Fibroblast of lung (primary cell): ENCODE measurements at regions not wholly inside any gene's neighbourhood (a gene's known extent, or its start where the extent isn't known, plus 50 kb on each side); places are given as distances from the start of the nearest gene placed in this dataset.

Experiments used
- EZH2 ChIP-seq: IDR thresholded peaks from 2 replicates; pipeline ENCODE4 v1.5.1; 2012; ENCODE audit warnings: low read length, control low read depth, mild to moderate bottlenecking; ENCODE audit errors: missing control alignments
- TF ChIP-seq, protein P1 (sequence below), 2 donors: IDR thresholded peaks in 1 of 2; conservative IDR thresholded peaks in 1 of 2; 1 replicate in 1 of 2; 2 replicates in 1 of 2; pipeline ENCODE4 v1.5.1; 2011 to 2012; ENCODE audit warnings: low read length in 2 of 2, control low read depth in 1 of 2, inconsistent platforms in 1 of 2, low read depth in 1 of 2, mild to moderate bottlenecking in 1 of 2

DNA sequence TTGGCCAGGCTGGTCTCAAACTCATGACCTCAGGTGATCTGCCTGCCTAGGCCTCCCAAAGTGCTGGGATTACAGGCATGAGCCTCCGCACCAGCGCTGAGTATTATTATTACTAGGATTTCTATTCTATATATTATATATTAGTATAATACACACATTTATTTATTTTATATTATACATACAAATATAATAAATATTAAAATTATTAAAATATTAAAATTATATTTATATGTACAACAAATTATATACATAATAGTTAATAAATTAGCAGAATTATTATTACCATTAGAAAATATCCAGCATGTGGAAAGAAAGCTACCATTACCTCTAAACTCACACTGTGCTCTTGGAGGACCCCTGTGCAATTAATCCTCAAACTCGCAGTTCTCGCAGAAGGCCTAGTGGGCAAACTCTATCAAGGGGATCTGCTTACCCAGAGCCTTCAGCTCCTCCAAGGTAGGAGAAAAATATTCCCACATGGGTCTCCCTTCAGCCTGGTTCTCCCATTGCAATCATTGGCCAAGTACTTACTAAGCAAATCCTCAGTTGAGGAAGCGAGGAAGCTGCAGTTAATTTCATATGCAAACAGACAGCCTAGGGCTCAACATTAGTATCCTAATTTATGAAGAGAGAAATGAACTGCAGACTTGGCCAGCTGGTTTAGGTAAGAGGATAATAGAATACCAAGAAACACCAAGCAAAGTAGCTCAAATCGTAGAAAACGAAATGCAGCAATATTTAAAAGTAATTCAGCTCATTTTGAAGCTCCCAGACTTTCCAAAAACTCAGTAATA, 241.4 kb upstream of the IRX5 start:
- TF ChIP-seq, protein P1, sequence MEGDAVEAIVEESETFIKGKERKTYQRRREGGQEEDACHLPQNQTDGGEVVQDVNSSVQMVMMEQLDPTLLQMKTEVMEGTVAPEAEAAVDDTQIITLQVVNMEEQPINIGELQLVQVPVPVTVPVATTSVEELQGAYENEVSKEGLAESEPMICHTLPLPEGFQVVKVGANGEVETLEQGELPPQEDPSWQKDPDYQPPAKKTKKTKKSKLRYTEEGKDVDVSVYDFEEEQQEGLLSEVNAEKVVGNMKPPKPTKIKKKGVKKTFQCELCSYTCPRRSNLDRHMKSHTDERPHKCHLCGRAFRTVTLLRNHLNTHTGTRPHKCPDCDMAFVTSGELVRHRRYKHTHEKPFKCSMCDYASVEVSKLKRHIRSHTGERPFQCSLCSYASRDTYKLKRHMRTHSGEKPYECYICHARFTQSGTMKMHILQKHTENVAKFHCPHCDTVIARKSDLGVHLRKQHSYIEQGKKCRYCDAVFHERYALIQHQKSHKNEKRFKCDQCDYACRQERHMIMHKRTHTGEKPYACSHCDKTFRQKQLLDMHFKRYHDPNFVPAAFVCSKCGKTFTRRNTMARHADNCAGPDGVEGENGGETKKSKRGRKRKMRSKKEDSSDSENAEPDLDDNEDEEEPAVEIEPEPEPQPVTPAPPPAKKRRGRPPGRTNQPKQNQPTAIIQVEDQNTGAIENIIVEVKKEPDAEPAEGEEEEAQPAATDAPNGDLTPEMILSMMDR (conservative IDR thresholded peaks at IDR 0.05 in 1 of 2, IDR thresholded peaks at IDR 0.05 in 1 of 2; ENCODE audit: low read depth in 1 of 2, low read length in 2 of 2) = no peak
- no peak for TF ChIP-seq EZH2
